IPS-20b (cell line): ENCODE measurements at regions not wholly inside any gene's neighbourhood (a gene's known extent, or its start where the extent isn't known, plus 50 kb on each side); places are given as distances from the start of the nearest gene placed in this dataset.

Source experiments
- H3K27ac ChIP-seq: one replicate; pipeline ENCODE4 v1.5.1; 2013; ENCODE audit warnings: low read length
- H3K27me3 ChIP-seq: 2 replicates; pipeline ENCODE4 v1.6.1; 2013; ENCODE audit warnings: mild to moderate bottlenecking, low read length, inconsistent platforms; ENCODE audit not compliant: insufficient read depth
- H3K36me3 ChIP-seq: 2 replicates; pipeline ENCODE4 v1.6.1; 2013; ENCODE audit warnings: low read depth, mild to moderate bottlenecking, inconsistent platforms, low read length, moderate library complexity; ENCODE audit not compliant: insufficient read depth
- H3K4me1 ChIP-seq: 2 replicates; pipeline ENCODE4 v1.6.1; 2013; ENCODE audit warnings: mild to moderate bottlenecking, control low read depth, inconsistent platforms, low read length, moderate library complexity; ENCODE audit not compliant: insufficient read depth
- H3K4me3 ChIP-seq: 2 replicates; pipeline ENCODE4 v1.5.1; 2013; ENCODE audit warnings: mild to moderate bottlenecking, low read length, inconsistent platforms
- H3K9ac ChIP-seq: 2 replicates; pipeline ENCODE4 v1.6.1; 2013; ENCODE audit warnings: low read depth, mild to moderate bottlenecking, inconsistent platforms, low read length, moderate library complexity
- H3K9me3 ChIP-seq: 2 replicates; pipeline ENCODE4 v1.6.1; 2013; ENCODE audit warnings: mild to moderate bottlenecking, low read depth, low read length, inconsistent platforms; ENCODE audit not compliant: insufficient read depth

DNA sequence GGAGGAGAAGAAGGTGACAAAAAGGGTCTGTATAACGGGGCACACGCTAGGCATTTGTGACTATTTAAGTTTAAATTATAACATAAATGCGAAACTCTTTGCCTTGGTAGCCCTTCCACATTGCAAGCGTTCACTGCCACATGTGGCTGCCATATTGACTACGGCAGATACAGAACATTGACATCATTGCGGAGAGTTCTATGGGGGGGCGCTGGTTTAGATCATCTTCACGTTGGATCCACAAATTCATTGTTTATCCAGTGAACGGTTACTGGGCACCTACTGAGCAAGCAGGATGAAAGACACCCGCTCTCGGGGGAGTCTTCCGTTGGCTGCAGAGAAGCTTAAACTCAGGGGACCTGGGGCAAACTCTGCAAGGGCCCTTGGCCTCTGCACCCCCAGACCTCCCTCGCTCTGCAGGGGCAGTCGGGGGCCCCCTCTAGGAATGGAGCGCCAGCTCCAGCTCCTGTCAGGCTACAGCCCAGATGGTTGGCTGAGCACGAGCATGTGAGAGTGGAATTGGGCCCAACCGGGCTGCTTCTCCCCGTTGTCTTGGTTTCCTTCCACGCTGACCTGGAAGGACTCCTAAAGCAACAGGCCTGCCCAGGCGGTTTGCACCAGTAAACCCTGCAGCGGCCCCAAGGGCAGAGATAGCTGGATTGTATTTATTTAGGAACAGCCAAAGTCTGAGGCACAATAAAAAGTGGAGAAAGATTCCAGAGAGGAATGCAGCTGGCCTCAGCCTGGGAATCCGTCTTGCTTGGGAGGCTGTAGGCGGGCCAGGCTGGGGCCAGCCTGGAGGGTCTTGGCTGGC lies 172.2 kb downstream of the SEC14L1 start:
- Histone ChIP-seq H3K9me3 (no peaks in the 10 kb centered on the region), H3K36me3 (peaks cover 3% of the 10 kb centered on the region), H3K4me3 (no peak overlapping the region), H3K27ac (no peak overlapping the region), H3K9ac (no peak overlapping the region), H3K27me3 (no peaks in the 10 kb centered on the region), H3K4me1 (peaks cover 18% of the 10 kb centered on the region)

DNA sequence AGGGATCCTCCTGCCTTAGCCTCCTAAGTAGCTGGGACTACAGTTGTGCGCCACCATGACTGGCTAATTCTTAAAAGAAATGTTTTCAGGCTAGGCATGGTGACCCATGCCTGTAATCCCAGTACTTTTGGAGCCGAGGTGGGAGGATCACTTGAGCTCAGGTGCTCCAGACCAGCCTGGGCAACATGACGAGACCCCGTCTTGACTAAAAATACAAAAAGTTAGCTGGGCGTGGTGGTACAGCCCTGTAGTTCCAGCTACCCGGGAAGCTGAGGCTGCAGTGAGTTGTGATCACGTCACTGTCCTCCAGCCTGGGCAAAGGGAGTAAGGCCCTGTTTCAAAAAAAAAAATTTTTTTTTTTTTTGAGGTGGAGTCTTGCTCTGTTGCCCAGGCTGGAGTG lies 173.1 kb downstream of the SEC14L1 start:
- Histone ChIP-seq H3K27ac (no peak overlapping the region), H3K4me1 (peaks cover 18% of the 10 kb centered on the region)

DNA sequence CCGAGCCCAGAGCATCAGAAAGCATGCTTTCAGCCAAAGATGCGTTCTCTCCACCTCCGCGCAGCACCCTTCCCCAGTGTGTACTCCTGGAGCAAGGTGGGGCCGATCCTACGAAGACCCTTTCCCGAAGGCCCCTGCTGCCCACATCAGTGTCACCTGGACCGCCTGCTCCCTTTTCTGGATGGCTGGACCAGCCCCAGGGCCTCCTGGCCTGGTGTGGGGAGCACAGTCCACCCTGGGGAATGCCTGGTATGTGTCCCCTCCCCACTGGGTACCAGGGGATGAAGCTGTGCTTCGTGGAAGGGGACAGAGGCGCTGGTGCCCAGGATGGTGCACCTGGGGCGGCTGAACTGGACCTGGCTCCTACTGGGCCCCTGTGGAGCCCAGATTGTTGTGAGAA lies 173.8 kb downstream of the SEC14L1 start:
- H3K4me1 ChIP-seq = peaks cover 18% of the 10 kb centered on the region
- H3K4me3 ChIP-seq = no peak overlapping the region
- H3K27me3 ChIP-seq = no peaks in the 10 kb centered on the region
- peaks cover 3% of the 10 kb centered on the region for H3K36me3 ChIP-seq
- no peak overlapping the region for H3K9ac ChIP-seq
- H3K27ac ChIP-seq = no peak overlapping the region
- no peaks in the 10 kb centered on the region for H3K9me3 ChIP-seq

More for the DNA sequence above, 173.1 kb downstream of the SEC14L1 start:
- no peaks in the 10 kb centered on the region for H3K27me3 ChIP-seq
- H3K9ac ChIP-seq = no peak overlapping the region
- H3K9me3 ChIP-seq = no peaks in the 10 kb centered on the region
- H3K4me3 ChIP-seq = no peak overlapping the region
- peaks cover 3% of the 10 kb centered on the region for H3K36me3 ChIP-seq

DNA sequence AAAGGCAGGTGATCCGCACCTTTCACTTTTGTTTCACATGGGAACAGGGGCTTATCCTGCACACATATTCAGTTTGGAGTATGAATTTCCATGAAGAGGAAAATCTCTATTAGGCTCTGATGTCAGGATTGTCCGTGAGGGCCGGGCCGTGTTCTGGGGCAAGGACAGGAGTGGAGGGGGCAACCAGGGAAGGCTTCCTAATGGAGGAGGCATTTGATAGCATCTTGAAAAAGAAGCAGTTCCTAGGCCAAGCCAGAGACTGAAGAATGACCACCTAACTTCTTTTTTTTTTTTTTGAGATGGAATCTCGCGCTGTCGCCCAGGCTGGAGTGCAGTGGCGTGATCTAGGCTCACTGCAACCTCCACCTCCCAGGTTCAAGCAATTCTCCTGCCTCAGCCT lies 174.2 kb downstream of the SEC14L1 start:
- no peaks in the 10 kb centered on the region for H3K9me3 ChIP-seq
- H3K27me3 ChIP-seq = no peaks in the 10 kb centered on the region
- no peak overlapping the region for H3K9ac ChIP-seq
- no peak overlapping the region for H3K27ac ChIP-seq
- peaks cover 18% of the 10 kb centered on the region for H3K4me1 ChIP-seq
- peaks cover 3% of the 10 kb centered on the region for H3K36me3 ChIP-seq
- no peak overlapping the region for H3K4me3 ChIP-seq

DNA sequence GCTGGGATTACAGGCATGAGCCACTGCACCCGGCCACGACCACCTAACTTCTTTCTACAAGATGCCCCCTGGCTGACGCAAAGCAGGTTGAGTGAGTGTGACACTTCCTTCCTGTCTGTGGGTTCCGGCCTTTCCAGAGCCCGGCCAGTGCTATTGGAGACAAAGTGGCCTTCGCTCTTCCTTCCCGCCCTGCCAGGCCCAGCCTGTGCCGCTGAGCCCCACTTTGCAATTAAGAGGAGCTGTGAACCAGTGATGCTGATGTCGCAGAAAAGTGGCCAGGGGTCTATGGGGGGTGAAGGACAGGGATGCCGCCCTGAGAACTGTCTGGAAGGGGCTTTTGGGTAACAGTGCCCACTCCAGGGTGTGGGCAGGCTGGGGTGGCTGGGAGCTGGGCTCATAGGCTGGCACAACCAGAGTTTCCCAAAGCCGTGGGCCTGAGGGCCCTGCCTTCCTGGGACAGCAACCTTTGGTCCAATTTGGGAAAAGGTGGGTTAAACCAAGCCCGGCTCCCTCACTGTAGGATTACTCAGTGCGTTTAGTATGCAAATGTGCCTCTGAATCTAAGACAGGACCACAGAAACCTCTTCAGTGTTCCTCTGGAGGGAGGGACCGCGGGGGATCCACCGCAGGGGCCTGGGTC lies 174.9 kb downstream of the SEC14L1 start:
- Histone ChIP-seq H3K9me3 (no peaks in the 10 kb centered on the region), H3K9ac (peak overlapping the region; percentile 64; the same call in 1 of the 2 replicates), H3K4me3 (no peak overlapping the region), H3K36me3 (peaks cover 3% of the 10 kb centered on the region), H3K27me3 (no peaks in the 10 kb centered on the region), H3K4me1 (peaks cover 18% of the 10 kb centered on the region), H3K27ac (peak overlapping the region; percentile 44)

DNA sequence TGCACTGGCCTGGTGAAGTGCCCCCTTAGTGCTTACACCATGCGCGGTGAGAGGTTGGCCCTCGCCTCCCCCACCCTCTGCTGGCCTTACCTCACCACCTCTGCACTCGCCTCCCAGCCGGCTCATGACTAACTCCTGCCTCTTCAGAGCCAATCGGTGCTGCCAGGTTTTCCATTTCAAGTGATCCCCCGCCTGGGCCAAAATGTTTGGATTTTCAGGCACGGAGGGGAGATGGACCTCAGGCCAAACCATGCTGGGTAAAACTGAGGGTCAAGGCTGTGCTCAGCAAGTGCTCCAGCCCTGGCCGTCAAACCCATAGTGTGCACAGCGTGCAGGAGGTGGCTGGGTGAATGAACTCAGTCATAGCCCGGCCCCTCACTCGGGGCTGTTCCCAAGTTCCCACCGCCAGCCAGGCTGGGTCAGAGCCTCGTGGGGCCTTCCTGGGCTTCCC lies 175.4 kb downstream of the SEC14L1 start:
- peak overlapping the region; percentile 44 for H3K27ac ChIP-seq
- peak overlapping the region; percentile 64; the same call in 1 of the 2 replicates for H3K9ac ChIP-seq
- no peak overlapping the region; the same call in 1 of the 2 replicates for H3K4me3 ChIP-seq
- H3K9me3 ChIP-seq = no peaks in the 10 kb centered on the region
- peaks cover 3% of the 10 kb centered on the region for H3K36me3 ChIP-seq
- no peaks in the 10 kb centered on the region for H3K27me3 ChIP-seq
- peaks cover 18% of the 10 kb centered on the region for H3K4me1 ChIP-seq

DNA sequence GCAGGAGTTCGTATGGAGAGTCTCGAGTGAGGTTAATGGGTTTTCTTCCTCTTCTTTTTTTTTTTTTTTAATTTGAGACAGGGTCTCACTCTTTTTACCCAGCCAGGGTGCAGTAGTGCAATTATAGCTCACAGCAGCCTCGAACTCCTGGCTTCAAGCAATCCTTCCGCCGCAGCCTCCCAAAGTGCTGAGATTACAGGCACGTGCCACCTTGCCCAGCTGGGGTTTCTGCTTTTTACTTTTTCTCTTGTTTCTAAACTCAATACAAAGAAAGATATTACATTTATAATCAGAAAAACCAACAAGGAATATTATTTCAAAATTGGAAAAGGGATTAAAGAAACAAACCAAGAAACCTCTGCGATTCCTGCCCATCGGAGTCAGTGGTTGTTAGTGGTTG lies 175.9 kb downstream of the SEC14L1 start:
- Histone ChIP-seq H3K9me3 (no peaks in the 10 kb centered on the region), H3K9ac (0 out of 2 replicates have a peak overlapping the region, but pooled peaks have one; percentile 64), H3K27ac (no peak overlapping the region), H3K27me3 (no peaks in the 10 kb centered on the region), H3K4me3 (no peak overlapping the region; the same call in 1 of the 2 replicates), H3K4me1 (peaks cover 18% of the 10 kb centered on the region), H3K36me3 (peaks cover 3% of the 10 kb centered on the region)

DNA sequence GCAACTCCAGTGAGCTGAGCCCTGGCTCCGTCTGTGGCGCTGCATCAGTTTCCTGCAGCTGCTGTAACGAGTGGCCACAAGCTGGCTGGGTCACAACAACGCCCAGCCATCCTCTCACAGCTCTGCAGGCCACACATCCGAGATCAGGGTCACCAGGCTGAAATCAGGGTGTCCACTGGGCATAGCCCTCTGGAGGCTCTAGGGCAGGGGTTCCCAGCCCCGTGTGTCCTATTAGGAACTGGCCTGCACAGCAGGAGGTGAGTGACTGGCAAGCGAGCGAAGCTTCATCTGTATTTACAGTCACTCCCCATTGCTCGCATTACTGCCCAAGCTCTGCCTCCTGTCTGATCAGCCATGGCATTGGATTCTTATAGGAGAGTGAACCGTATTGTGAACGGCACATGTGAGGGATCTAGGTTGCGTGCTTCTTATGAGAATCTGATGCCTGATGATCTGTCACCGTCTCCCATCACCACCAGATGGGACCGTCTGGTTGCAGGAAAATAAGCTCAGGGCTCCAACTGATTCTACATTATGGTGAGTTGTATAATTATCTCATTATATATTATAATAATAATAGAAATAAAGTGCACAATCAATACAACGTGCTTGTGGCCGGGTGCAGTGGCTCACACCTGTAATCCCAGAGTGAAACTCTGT lies 176.5 kb downstream of the SEC14L1 start:
- H3K27ac ChIP-seq = no peak overlapping the region
- H3K9me3 ChIP-seq = no peaks in the 10 kb centered on the region
- no peak overlapping the region for H3K9ac ChIP-seq
- H3K27me3 ChIP-seq = no peaks in the 10 kb centered on the region
- no peak overlapping the region for H3K4me3 ChIP-seq
- H3K4me1 ChIP-seq = peaks cover 18% of the 10 kb centered on the region
- H3K36me3 ChIP-seq = peaks cover 3% of the 10 kb centered on the region

DNA sequence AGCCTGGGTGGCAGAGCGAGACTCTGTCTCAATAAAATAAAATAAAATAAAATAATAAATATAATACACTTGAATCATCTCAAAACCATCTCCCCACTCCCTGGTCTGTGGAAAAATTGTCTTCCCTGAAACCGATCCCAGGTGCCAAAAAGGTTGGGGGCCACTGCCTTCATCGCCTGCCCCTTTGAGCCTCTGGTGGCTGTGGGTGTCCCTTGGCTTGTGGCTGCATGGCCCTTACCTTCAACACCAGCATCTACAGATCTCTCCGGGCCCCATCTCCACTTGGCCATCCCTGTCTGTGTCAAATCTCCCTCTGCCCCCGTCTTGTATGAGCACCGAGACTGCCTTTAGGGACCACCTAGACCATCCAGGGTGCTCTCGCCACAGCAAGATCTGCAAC lies 177.3 kb downstream of the SEC14L1 start:
- Histone ChIP-seq H3K36me3 (no peaks in the 10 kb centered on the region), H3K27me3 (no peaks in the 10 kb centered on the region), H3K9me3 (no peaks in the 10 kb centered on the region), H3K4me3 (no peak overlapping the region), H3K4me1 (peaks cover 18% of the 10 kb centered on the region), H3K27ac (peak overlapping the region; percentile 36), H3K9ac (no peak overlapping the region)

DNA sequence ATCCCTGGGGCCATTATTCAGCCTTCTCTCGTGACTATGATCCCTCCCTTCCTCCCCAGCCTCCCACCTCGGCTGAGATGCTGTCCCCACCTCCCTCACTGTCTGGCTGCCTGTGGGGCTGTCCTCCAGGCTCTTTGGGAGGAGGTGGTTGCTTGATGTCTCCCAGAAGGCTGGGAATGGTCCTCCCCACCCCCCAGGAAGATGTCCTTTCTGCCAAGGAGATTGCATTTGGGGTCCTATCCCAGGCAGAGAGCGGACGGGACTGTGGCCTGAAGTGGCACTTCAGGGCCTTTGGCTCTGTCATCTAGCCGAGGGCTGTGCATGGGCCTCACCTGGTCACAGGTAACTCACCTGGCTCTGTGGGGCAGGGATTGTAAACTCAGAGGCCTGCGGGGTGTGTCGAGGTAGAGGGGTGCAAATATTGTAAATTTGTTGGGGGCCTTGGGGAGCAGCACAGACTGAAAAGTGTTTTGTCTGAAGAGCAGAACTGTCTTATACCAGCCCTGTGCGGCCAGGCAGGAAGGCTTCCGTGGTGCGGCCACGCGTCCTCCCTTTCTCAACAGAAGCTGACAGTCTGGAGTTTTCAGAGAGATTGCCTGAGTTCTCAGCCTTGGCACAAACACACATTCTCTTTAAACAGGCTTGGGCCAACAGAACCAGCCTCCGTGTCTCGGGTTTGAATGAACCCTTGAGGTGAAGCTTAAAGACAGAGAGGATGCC lies 177.9 kb downstream of the SEC14L1 start:
- Histone ChIP-seq H3K4me1 (peaks cover 21% of the 10 kb centered on the region), H3K4me3 (no peak overlapping the region), H3K27ac (peak overlapping the region; percentile 36), H3K36me3 (no peaks in the 10 kb centered on the region), H3K9ac (0 out of 2 replicates have a peak overlapping the region, but pooled peaks have one; percentile 21), H3K9me3 (no peaks in the 10 kb centered on the region), H3K27me3 (no peaks in the 10 kb centered on the region)
